ENCODE measurements at regions not wholly inside any gene's neighbourhood (a gene's known extent, or its start where the extent isn't known, plus 50 kb on each side); places are given as distances from the start of the nearest gene placed in this dataset.

- intact Hi-C loops (cut with micrococcal nuclease): no loop called here
- Mint-ChIP-seq H3K9me3 (no peaks in the 10 kb centered on the region), H3K4me1 (no peaks in the 10 kb centered on the region), H3K36me3 (ENCODE audit: low read depth) (no peaks in the 10 kb centered on the region), H3K4me3 (no peak overlapping the region), H3K27me3 (peaks cover 9% of the 10 kb centered on the region), H3K27ac (no peak overlapping the region)
- DNase-seq (no peak), ATAC-seq (ENCODE audit: low read depth) (no peak)
- TF ChIP-seq CTCF (IDR thresholded peaks at IDR 0.05): no peak
- POLR2A ChIA-PET: no interaction called here
- CTCF ChIA-PET: no interaction called here
Observed at GRCh38 chr4:138693526-138693925, 322.1 kb upstream of the NOCT start.

GRCh38 chr4:138692411-138692810, 323.2 kb upstream of the NOCT start:
- ATAC-seq (ENCODE audit: low read depth): no peak
- ChIA-PET CTCF (no interaction called here), POLR2A (no interaction called here)
- intact Hi-C loops (cut with micrococcal nuclease): no loop called here
- no peak overlapping the region for H3K27ac Mint-ChIP-seq
- H3K36me3 Mint-ChIP-seq (ENCODE audit: low read depth): no peaks in the 10 kb centered on the region
- H3K27me3 Mint-ChIP-seq: peaks cover 9% of the 10 kb centered on the region
- no peak overlapping the region for H3K4me3 Mint-ChIP-seq
- no peaks in the 10 kb centered on the region for H3K4me1 Mint-ChIP-seq
- TF ChIP-seq CTCF (IDR thresholded peaks at IDR 0.05): no peak
- H3K9me3 Mint-ChIP-seq: no peaks in the 10 kb centered on the region
- DNase-seq: no peak

- no peak overlapping the region for H3K4me3 Mint-ChIP-seq
- DNase-seq (no peak), ATAC-seq (ENCODE audit: low read depth) (no peak)
- ChIA-PET CTCF (no interaction called here), POLR2A (no interaction called here)
- H3K36me3 Mint-ChIP-seq (ENCODE audit: low read depth): no peaks in the 10 kb centered on the region
- H3K9me3 Mint-ChIP-seq: no peaks in the 10 kb centered on the region
- intact Hi-C loops (cut with micrococcal nuclease): no loop called here
- H3K27ac Mint-ChIP-seq: no peak overlapping the region
- H3K4me1 Mint-ChIP-seq: no peaks in the 10 kb centered on the region
- no peak for TF ChIP-seq CTCF (IDR thresholded peaks at IDR 0.05)
- H3K27me3 Mint-ChIP-seq: peaks cover 2% of the 10 kb centered on the region
Observed at GRCh38 chr4:138689593-138689992, 326.0 kb upstream of the NOCT start.

- no peak overlapping the region for H3K4me3 Mint-ChIP-seq
- no peaks in the 10 kb centered on the region for H3K4me1 Mint-ChIP-seq
- POLR2A ChIA-PET: no interaction called here
- no peak overlapping the region for H3K27ac Mint-ChIP-seq
- intact Hi-C loops (cut with micrococcal nuclease): no loop called here
- peaks cover 3% of the 10 kb centered on the region for H3K27me3 Mint-ChIP-seq
- no peaks in the 10 kb centered on the region for H3K36me3 Mint-ChIP-seq (ENCODE audit: low read depth)
- DNase-seq (no peak), ATAC-seq (ENCODE audit: low read depth) (no peak)
- H3K9me3 Mint-ChIP-seq: no peaks in the 10 kb centered on the region
- CTCF ChIA-PET: no interaction called here
- TF ChIP-seq CTCF (IDR thresholded peaks at IDR 0.05): no peak
Observed at GRCh38 chr4:138689187-138689586, 326.4 kb upstream of the NOCT start.

GRCh38 chr4:138688408-138689085, 327.0 kb upstream of the NOCT start:
- CTCF ChIA-PET: no interaction called here
- H3K9me3 Mint-ChIP-seq: no peaks in the 10 kb centered on the region
- no peak for TF ChIP-seq CTCF (IDR thresholded peaks at IDR 0.05)
- H3K4me3 Mint-ChIP-seq: no peak overlapping the region
- ATAC-seq (ENCODE audit: low read depth) (no peak), DNase-seq (no peak)
- intact Hi-C loops (cut with micrococcal nuclease): no loop called here
- POLR2A ChIA-PET: no interaction called here
- no peaks in the 10 kb centered on the region for H3K36me3 Mint-ChIP-seq (ENCODE audit: low read depth)
- H3K27ac Mint-ChIP-seq: no peak overlapping the region
- H3K27me3 Mint-ChIP-seq: peaks cover 6% of the 10 kb centered on the region
- H3K4me1 Mint-ChIP-seq: no peaks in the 10 kb centered on the region

All from activated B cell treated with CpG ODN at 0.5 μM for 24 hours (primary cell).